H9 (cell line): ENCODE measurements at regions not wholly inside any gene's neighbourhood (a gene's known extent, or its start where the extent isn't known, plus 50 kb on each side); places are given as distances from the start of the nearest gene placed in this dataset.

Experiments
- DNase-seq: peaks from one replicate; pipeline ENCODE4 v3.0.0-alpha.2; 2017
- H2AFZ ChIP-seq: one replicate; pipeline ENCODE4 v1.6.1; 2013; ENCODE audit warnings: mild to moderate bottlenecking, low read length, control low read depth, moderate library complexity
- H2AK5ac ChIP-seq: 2 replicates; pipeline ENCODE4 v1.6.1; 2013; ENCODE audit warnings: low read length, control low read depth, mixed read lengths; ENCODE audit not compliant: insufficient read length
- H2BK120ac ChIP-seq: one replicate; pipeline ENCODE4 v1.6.1; 2013; ENCODE audit warnings: low read depth, mild to moderate bottlenecking, low read length, control low read depth, inconsistent platforms; ENCODE audit not compliant: poor library complexity, severe bottlenecking
- H2BK12ac ChIP-seq: 2 replicates; pipeline ENCODE4 v1.6.1; 2013; ENCODE audit warnings: low read length, control low read depth, mixed read lengths, low read depth; ENCODE audit not compliant: insufficient read length
- H2BK15ac ChIP-seq: 2 replicates; pipeline ENCODE4 v1.6.1; 2013; ENCODE audit warnings: low read depth, low read length, control low read depth
- H2BK20ac ChIP-seq: one replicate; pipeline ENCODE4 v1.6.1; 2013; ENCODE audit warnings: low read depth, mild to moderate bottlenecking, low read length, control low read depth, inconsistent platforms; ENCODE audit not compliant: poor library complexity, severe bottlenecking
- H2BK5ac ChIP-seq: 2 replicates; pipeline ENCODE4 v1.6.1; 2013; ENCODE audit warnings: low read length, control low read depth, mixed read lengths; ENCODE audit not compliant: insufficient read length
- H3K14ac ChIP-seq: 2 replicates; pipeline ENCODE4 v1.6.1; 2013; ENCODE audit warnings: low read length, control low read depth; ENCODE audit not compliant: insufficient read depth
- H3K18ac ChIP-seq: 2 replicates; pipeline ENCODE4 v1.6.1; 2013; ENCODE audit warnings: low read depth, mild to moderate bottlenecking, mixed read lengths, low read length, control low read depth; ENCODE audit not compliant: insufficient read length
- H3K23ac ChIP-seq: 2 replicates; pipeline ENCODE4 v1.6.1; 2013; ENCODE audit warnings: low read length, control low read depth, mixed read lengths, low read depth; ENCODE audit not compliant: insufficient read length
- H3K23me2 ChIP-seq: 2 replicates; pipeline ENCODE4 v1.6.1; 2013; ENCODE audit warnings: low read depth, mild to moderate bottlenecking, mixed read lengths, low read length, control low read depth; ENCODE audit not compliant: insufficient read length, poor library complexity, severe bottlenecking
- H3K27ac ChIP-seq: 2 replicates; pipeline ENCODE4 v1.5.1; 2013; ENCODE audit warnings: low read length, control low read depth, mixed read lengths, low read depth; ENCODE audit not compliant: insufficient read length
- H3K27me3 ChIP-seq: 2 replicates; pipeline ENCODE4 v1.6.1; 2013; ENCODE audit warnings: low read length, control low read depth, inconsistent platforms; ENCODE audit not compliant: insufficient read depth
- H3K4ac ChIP-seq: 2 replicates; pipeline ENCODE4 v1.6.1; 2013; ENCODE audit warnings: low read depth, mild to moderate bottlenecking, control low read depth, inconsistent platforms, low read length, moderate library complexity
- H3K4me1 ChIP-seq: 2 replicates; pipeline ENCODE4 v1.6.1; 2013; ENCODE audit warnings: low read length, control low read depth, inconsistent platforms; ENCODE audit not compliant: insufficient read depth
- H3K4me2 ChIP-seq: 2 replicates; pipeline ENCODE4 v1.6.1; 2013; ENCODE audit warnings: low read length, control low read depth, mixed read lengths; ENCODE audit not compliant: insufficient read length, insufficient read depth
- H3K56ac ChIP-seq: 2 replicates; pipeline ENCODE4 v1.6.1; 2013; ENCODE audit warnings: low read depth, mild to moderate bottlenecking, mixed read lengths, low read length, control low read depth; ENCODE audit not compliant: insufficient read length
- H3K79me1 ChIP-seq: 2 replicates; pipeline ENCODE4 v1.6.1; 2013; ENCODE audit warnings: low read depth, mild to moderate bottlenecking, moderate library complexity, low read length, control low read depth, inconsistent platforms; ENCODE audit not compliant: insufficient read depth, poor library complexity, severe bottlenecking
- H3K79me2 ChIP-seq: 2 replicates; pipeline ENCODE4 v1.6.1; 2013; ENCODE audit warnings: low read length, control low read depth, inconsistent platforms; ENCODE audit not compliant: insufficient read depth
- H3K9ac ChIP-seq: 2 replicates; pipeline ENCODE4 v1.6.1; 2013; ENCODE audit warnings: low read length, control low read depth, mixed read lengths; ENCODE audit not compliant: insufficient read length; ENCODE audit errors: extremely low read depth
- H3K9me3 ChIP-seq: one replicate; pipeline ENCODE4 v1.6.1; 2013; ENCODE audit warnings: low read depth, low read length, inconsistent platforms; ENCODE audit not compliant: control insufficient read depth
- H3T11ph ChIP-seq: one replicate; pipeline ENCODE4 v1.6.1; 2013; ENCODE audit warnings: mild to moderate bottlenecking, low read length, control low read depth, inconsistent platforms
- H4K20me1 ChIP-seq: one replicate; pipeline ENCODE4 v1.6.1; 2013; ENCODE audit not compliant: control insufficient read depth, insufficient read length, insufficient read depth
- H4K5ac ChIP-seq: 2 replicates; pipeline ENCODE4 v1.6.1; 2013; ENCODE audit warnings: low read depth, mild to moderate bottlenecking, mixed read lengths, low read length, control low read depth; ENCODE audit not compliant: insufficient read length
- H4K8ac ChIP-seq: replicated peaks from 2 replicates; pipeline ENCODE4 v1.6.1; 2013; ENCODE audit warnings: low read length, control low read depth, mixed read lengths, low read depth; ENCODE audit not compliant: insufficient read length
- H4K91ac ChIP-seq: 2 replicates; pipeline ENCODE4 v1.6.1; 2013; ENCODE audit warnings: low read depth, mild to moderate bottlenecking, moderate library complexity, mixed read lengths, low read length, control low read depth; ENCODE audit not compliant: insufficient read length
- H3K27ac Mint-ChIP-seq, 3 experiments: 2 replicates in 2 of 3; 3 replicates in 1 of 3; pipeline ENCODE4 v1.8.0; 2020 to 2021; ENCODE audit warnings: mixed read lengths in 3 of 3, mild to moderate bottlenecking in 1 of 3, moderate library complexity in 1 of 3
- H3K27me3 Mint-ChIP-seq: 2 replicates; pipeline ENCODE4 v1.8.0; 2021; ENCODE audit warnings: low read depth, mild to moderate bottlenecking, moderate library complexity, mixed read lengths
- H3K36me3 Mint-ChIP-seq, 3 experiments: 2 replicates in 2 of 3; 3 replicates in 1 of 3; pipeline ENCODE4 v1.8.0; 2020 to 2021; ENCODE audit warnings: low read depth in 3 of 3, mixed read lengths in 3 of 3; ENCODE audit not compliant: insufficient read depth in 1 of 3
- H3K4me1 Mint-ChIP-seq, 2 experiments: 2 replicates each; pipeline ENCODE4 v1.8.0; 2020; ENCODE audit warnings: mixed read lengths in 2 of 2
- H3K4me3 Mint-ChIP-seq, 2 experiments: 2 replicates in 1 of 2; 3 replicates in 1 of 2; pipeline ENCODE4 v1.8.0; 2020 to 2021; ENCODE audit warnings: mild to moderate bottlenecking in 2 of 2, mixed read lengths in 2 of 2, moderate library complexity in 1 of 2
- H3K9me3 Mint-ChIP-seq, 2 experiments: 2 replicates in 1 of 2; 3 replicates in 1 of 2; pipeline ENCODE4 v1.8.0; 2020; ENCODE audit warnings: mild to moderate bottlenecking in 2 of 2, mixed read lengths in 2 of 2, moderate library complexity in 1 of 2
- CTCF ChIP-seq: fragments of 200-600 bp; sonication (generic); conservative IDR thresholded peaks from 3 replicates; pipeline ENCODE4 v1.8.0; 2021; ENCODE audit warnings: antibody characterized with exemption, mild to moderate bottlenecking
- WGBS: extraction: QIAGEN DNeasy Blood & Tissue Kit; methylation state at CpG from one replicate; pipeline ENCODE4 v1.1.7; 2013; ENCODE audit warnings: missing lambda C conversion rate, low lambda C conversion rate, mixed read lengths; ENCODE audit not compliant: insufficient read length; ENCODE audit errors: extremely low coverage; 5-methylcytosine and 5-hydroxymethylcytosine counted together

- Mint-ChIP-seq H3K4me1 (peaks cover 9 to 26% of the 10 kb centered on the region in 2 experiments), H3K9me3 (no peaks in the 10 kb centered on the region; a peak in 1 of 5 replicates), H3K27ac (no peak overlapping the region), H3K4me3 (no peak overlapping the region), H3K27me3 (no peaks in the 10 kb centered on the region; the same call in 1 of the 2 replicates), H3K36me3 (no peaks in the 10 kb centered on the region)
- no peak overlapping the region for H3K14ac ChIP-seq
- no peak overlapping the region for H3K56ac ChIP-seq
- H2BK12ac ChIP-seq = no peak overlapping the region
- H3K27me3 ChIP-seq = no peaks in the 10 kb centered on the region
- H3K79me1 ChIP-seq = no peaks in the 10 kb centered on the region
- no peaks in the 10 kb centered on the region for H4K20me1 ChIP-seq
- no peak overlapping the region for H3T11ph ChIP-seq
- TF ChIP-seq CTCF = no peak
- H3K9me3 ChIP-seq = no peaks in the 10 kb centered on the region
- no peak overlapping the region for H2BK5ac ChIP-seq
- no peak for DNase-seq
- H3K9ac ChIP-seq = no peak overlapping the region
- WGBS = no CpG with 5 or more reads among the region's 5 CpGs
- no peak overlapping the region for H2BK120ac ChIP-seq
- no peak overlapping the region for H4K5ac ChIP-seq
- no peak overlapping the region for H3K4me2 ChIP-seq
- H3K27ac ChIP-seq = no peak overlapping the region
- H3K4ac ChIP-seq = no peak overlapping the region
- no peak overlapping the region for H2BK15ac ChIP-seq
- H3K23me2 ChIP-seq = no peaks in the 10 kb centered on the region
- H2AFZ ChIP-seq = no peak overlapping the region
- H3K23ac ChIP-seq = no peak overlapping the region
- no peak overlapping the region for H2AK5ac ChIP-seq
- H3K4me1 ChIP-seq = no peaks in the 10 kb centered on the region
- H2BK20ac ChIP-seq = no peak overlapping the region
- no peaks in the 10 kb centered on the region for H3K79me2 ChIP-seq
- H3K18ac ChIP-seq = no peak overlapping the region
- no peak overlapping the region for H4K91ac ChIP-seq
- H4K8ac ChIP-seq = no peak overlapping the region
These were observed 248.1 kb upstream of the HABP2 start for GRCh38 chr10:113304726-113305125.
